Keratinocyte (primary cell): ENCODE measurements at regions not wholly inside any gene's neighbourhood (a gene's known extent, or its start where the extent isn't known, plus 50 kb on each side); places are given as distances from the start of the nearest gene placed in this dataset.
A peak's percentile ranks its signal among the peaks of the same experiment; 100 is the strongest.

Experiments
- DNase-seq: peaks from one replicate; pipeline ENCODE4 v3.0.0-alpha.2; 2011; ENCODE audit warnings: low read depth, missing footprints, low spot score
- FAIRE-seq: peaks from 2 replicates; lab custom pipeline; 2011; peaks lifted over from hg19 to GRCh38; lab: Jason Lieb, UNC
- H2AFZ ChIP-seq: 2 replicates; pipeline ENCODE4 v1.6.0; 2012; ENCODE audit warnings: low read length, control low read depth, inconsistent platforms; ENCODE audit not compliant: control insufficient read depth
- H3K27ac ChIP-seq: 2 replicates; pipeline ENCODE4 v1.5.1; 2011; ENCODE audit warnings: low read length; ENCODE audit not compliant: control insufficient read depth, insufficient read depth
- H3K27me3 ChIP-seq: 3 replicates; pipeline ENCODE4 v1.6.0; 2011; ENCODE audit warnings: low read length; ENCODE audit not compliant: control insufficient read depth, insufficient read depth; ENCODE audit errors: extremely low read depth
- H3K36me3 ChIP-seq, 2 experiments: 2 replicates in 1 of 2; 3 replicates in 1 of 2; pipeline ENCODE4 v1.5.1; 2011; ENCODE audit warnings: low read length in 2 of 2, mild to moderate bottlenecking in 1 of 2; ENCODE audit not compliant: control insufficient read depth in 2 of 2, insufficient read depth in 2 of 2; ENCODE audit errors: extremely low read depth in 1 of 2
- H3K4me1 ChIP-seq: 3 replicates; pipeline ENCODE4 v1.5.1; 2011; ENCODE audit warnings: low read length; ENCODE audit not compliant: control insufficient read depth, insufficient read depth; ENCODE audit errors: extremely low read depth
- H3K4me2 ChIP-seq: 3 replicates; pipeline ENCODE4 v1.6.0; 2011; ENCODE audit warnings: low read depth, low read length; ENCODE audit not compliant: control insufficient read depth, insufficient read depth; ENCODE audit errors: extremely low read depth
- H3K4me3 ChIP-seq, 3 experiments: fragments of 200-600 bp in 1 of 3; sonication (generic) in 1 of 3; 2 replicates in 2 of 3; 3 replicates in 1 of 3; pipeline ENCODE4 v1.5.1; 2011 to 2016; ENCODE audit warnings: low read length in 3 of 3, mild to moderate bottlenecking in 3 of 3, control low read depth in 2 of 3, inconsistent platforms in 1 of 3, low read depth in 1 of 3, mixed read lengths in 1 of 3, mixed run types in 1 of 3, moderate library complexity in 1 of 3; ENCODE audit not compliant: control insufficient read depth in 2 of 3, insufficient read depth in 2 of 3; ENCODE audit errors: extremely low read depth in 1 of 3
- H3K79me2 ChIP-seq: 2 replicates; pipeline ENCODE4 v1.6.0; 2012; ENCODE audit warnings: low read length; ENCODE audit not compliant: control insufficient read depth, insufficient read depth
- H3K9ac ChIP-seq: 3 replicates; pipeline ENCODE4 v1.6.0; 2011; ENCODE audit warnings: low read length; ENCODE audit not compliant: control insufficient read depth, insufficient read depth; ENCODE audit errors: extremely low read depth
- H3K9me1 ChIP-seq: 3 replicates; pipeline ENCODE4 v1.6.0; 2011; ENCODE audit warnings: low read length; ENCODE audit not compliant: control insufficient read depth, insufficient read depth; ENCODE audit errors: extremely low read depth
- H3K9me3 ChIP-seq: 2 replicates; pipeline ENCODE4 v1.5.1; 2012; ENCODE audit warnings: low read depth, low read length; ENCODE audit not compliant: control insufficient read depth
- H4K20me1 ChIP-seq: 3 replicates; pipeline ENCODE4 v1.6.0; 2011; ENCODE audit warnings: low read length; ENCODE audit not compliant: control insufficient read depth, insufficient read depth; ENCODE audit errors: extremely low read depth
- EZH2 ChIP-seq: IDR thresholded peaks from one replicate; pipeline ENCODE4 v1.6.1; 2012; ENCODE audit warnings: inconsistent platforms, mild to moderate bottlenecking, low read length, moderate library complexity
- dilution Hi-C: fragments of 300-500 bp; cut with MboI; formaldehyde crosslinking; loops from one replicate; pipeline ENCODE4 v1.7.0; 2020; ENCODE audit warnings: low sequenced_read_pairs; ENCODE audit not compliant: extremely low pct_ligation_motif_present
- TF ChIP-seq, protein P1 (sequence below), 3 experiments: IDR thresholded peaks in 1 of 3; conservative IDR thresholded peaks in 1 of 3; optimal IDR thresholded peaks in 1 of 3; 2 replicates in 2 of 3; 3 replicates in 1 of 3; pipeline versions ENCODE3 to v1.5.1; 2011; ENCODE audit warnings: low read length in 3 of 3, mild to moderate bottlenecking in 3 of 3, moderate library complexity in 2 of 3, control low read depth in 1 of 3, inconsistent platforms in 1 of 3; ENCODE audit not compliant: insufficient read depth in 2 of 3; ENCODE audit errors: extremely low read depth in 1 of 3

DNA sequence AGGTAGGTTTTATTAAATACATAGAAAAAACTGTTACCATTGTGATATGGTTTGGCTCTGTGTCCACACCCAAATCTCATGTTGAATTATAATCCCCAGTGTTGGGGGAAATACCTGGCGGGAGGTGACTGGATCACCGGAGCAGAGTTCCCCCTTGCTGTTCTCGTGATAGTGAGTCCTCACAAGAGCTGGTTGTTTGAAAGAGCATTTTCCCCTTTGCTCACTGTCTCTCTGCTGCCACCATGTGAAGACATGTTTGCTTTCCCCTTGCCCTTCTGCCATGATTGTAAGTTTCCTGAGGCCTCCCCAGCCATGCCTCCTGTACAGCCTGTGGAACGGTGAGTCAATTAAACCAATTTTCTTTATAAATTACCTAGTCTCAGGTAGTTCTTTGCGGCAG is 352.7 kb upstream of the SLC39A10 start:
- H3K9me1 ChIP-seq: no peaks in the 10 kb centered on the region
- no peak overlapping the region for H2AFZ ChIP-seq
- H3K4me3 ChIP-seq: no peak overlapping the region
- H3K27ac ChIP-seq: no peak overlapping the region
- no peaks in the 10 kb centered on the region for H4K20me1 ChIP-seq
- no peaks in the 10 kb centered on the region for H3K9me3 ChIP-seq
- H3K27me3 ChIP-seq: no peaks in the 10 kb centered on the region
- dilution Hi-C loops: no loop called here
- FAIRE-seq (no peak), DNase-seq (no peak)
- no peak overlapping the region for H3K4me2 ChIP-seq
- TF ChIP-seq EZH2: no peak
- TF ChIP-seq, protein P1, sequence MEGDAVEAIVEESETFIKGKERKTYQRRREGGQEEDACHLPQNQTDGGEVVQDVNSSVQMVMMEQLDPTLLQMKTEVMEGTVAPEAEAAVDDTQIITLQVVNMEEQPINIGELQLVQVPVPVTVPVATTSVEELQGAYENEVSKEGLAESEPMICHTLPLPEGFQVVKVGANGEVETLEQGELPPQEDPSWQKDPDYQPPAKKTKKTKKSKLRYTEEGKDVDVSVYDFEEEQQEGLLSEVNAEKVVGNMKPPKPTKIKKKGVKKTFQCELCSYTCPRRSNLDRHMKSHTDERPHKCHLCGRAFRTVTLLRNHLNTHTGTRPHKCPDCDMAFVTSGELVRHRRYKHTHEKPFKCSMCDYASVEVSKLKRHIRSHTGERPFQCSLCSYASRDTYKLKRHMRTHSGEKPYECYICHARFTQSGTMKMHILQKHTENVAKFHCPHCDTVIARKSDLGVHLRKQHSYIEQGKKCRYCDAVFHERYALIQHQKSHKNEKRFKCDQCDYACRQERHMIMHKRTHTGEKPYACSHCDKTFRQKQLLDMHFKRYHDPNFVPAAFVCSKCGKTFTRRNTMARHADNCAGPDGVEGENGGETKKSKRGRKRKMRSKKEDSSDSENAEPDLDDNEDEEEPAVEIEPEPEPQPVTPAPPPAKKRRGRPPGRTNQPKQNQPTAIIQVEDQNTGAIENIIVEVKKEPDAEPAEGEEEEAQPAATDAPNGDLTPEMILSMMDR (optimal IDR thresholded peaks at IDR 0.05 in 1 of 3, IDR thresholded peaks at IDR 0.05 in 1 of 3, conservative IDR thresholded peaks at IDR 0.05 in 1 of 3; ENCODE audit: extremely low read depth in 1 of 3, insufficient read depth in 2 of 3, low read length in 3 of 3): peak in 2 of 3 experiments; percentile 47 to 56
- H3K79me2 ChIP-seq: no peaks in the 10 kb centered on the region
- no peaks in the 10 kb centered on the region for H3K36me3 ChIP-seq
- H3K9ac ChIP-seq: no peak overlapping the region
- no peaks in the 10 kb centered on the region for H3K4me1 ChIP-seq

GRCh38 chr2:195300631-195301030 is 356.4 kb upstream of the SLC39A10 start:
- TF ChIP-seq, protein P1 (optimal IDR thresholded peaks at IDR 0.05 in 1 of 3, IDR thresholded peaks at IDR 0.05 in 1 of 3, conservative IDR thresholded peaks at IDR 0.05 in 1 of 3; ENCODE audit: extremely low read depth in 1 of 3, insufficient read depth in 2 of 3, low read length in 3 of 3): no peak
- no peak for TF ChIP-seq EZH2
- H2AFZ ChIP-seq: no peak overlapping the region
- H4K20me1 ChIP-seq: no peaks in the 10 kb centered on the region
- no peaks in the 10 kb centered on the region for H3K9me3 ChIP-seq
- DNase-seq: no peak
- H3K4me1 ChIP-seq: no peaks in the 10 kb centered on the region
- no peak overlapping the region for H3K4me3 ChIP-seq
- no peaks in the 10 kb centered on the region for H3K9me1 ChIP-seq
- no peak overlapping the region for H3K27ac ChIP-seq
- dilution Hi-C loops: no loop called here
- no peak overlapping the region for H3K9ac ChIP-seq
- FAIRE-seq: no peak
- no peaks in the 10 kb centered on the region for H3K27me3 ChIP-seq
- H3K36me3 ChIP-seq: no peaks in the 10 kb centered on the region
- no peaks in the 10 kb centered on the region for H3K79me2 ChIP-seq
- H3K4me2 ChIP-seq: no peak overlapping the region
